ENCODE measurements at regions not wholly inside any gene's neighbourhood (a gene's known extent, or its start where the extent isn't known, plus 50 kb on each side); places are given as distances from the start of the nearest gene placed in this dataset.

GRCh38 chr17:77001487-77001886 is 133.3 kb downstream of the MGAT5B start:
- DNase-seq (ENCODE audit: low spot score), result no peak
- no peak for ATAC-seq
- intact Hi-C loops (cut with DNase I), result no loop called here

GRCh38 chr17:77002103-77003045 is 134.2 kb downstream of the MGAT5B start:
- no peak for DNase-seq (ENCODE audit: low spot score)
- intact Hi-C loops (cut with DNase I), result no loop called here
- no peak for ATAC-seq

- intact Hi-C loops (cut with DNase I), result no loop called here
- ATAC-seq (no peak), DNase-seq (ENCODE audit: low spot score) (no peak)
These were observed 135.5 kb downstream of the MGAT5B start for GRCh38 chr17:77003699-77004098.

GRCh38 chr17:77006971-77007649 is 133.7 kb upstream of the SEC14L1 start:
- DNase-seq (ENCODE audit: low spot score) (no peak), ATAC-seq (no peak)
- intact Hi-C loops (cut with DNase I), result no loop called here

- intact Hi-C loops (cut with DNase I), result no loop called here
- DNase-seq (ENCODE audit: low spot score) (no peak), ATAC-seq (no peak)
These were observed 130.9 kb upstream of the SEC14L1 start for GRCh38 chr17:77009877-77010276.

- no peak for ATAC-seq
- intact Hi-C loops (cut with DNase I), result no loop called here
- no peak for DNase-seq (ENCODE audit: low spot score)
These were observed 130.1 kb upstream of the SEC14L1 start for GRCh38 chr17:77010667-77011066.

GRCh38 chr17:77011173-77012011 is 129.4 kb upstream of the SEC14L1 start:
- ATAC-seq (no peak), DNase-seq (ENCODE audit: low spot score) (no peak)
- intact Hi-C loops (cut with DNase I), result no loop called here

- no peak for DNase-seq (ENCODE audit: low spot score)
- no peak for ATAC-seq
- intact Hi-C loops (cut with DNase I), result no loop called here
These were observed 122.3 kb upstream of the SEC14L1 start for GRCh38 chr17:77018504-77018903.

GRCh38 chr17:77019893-77020379 is 120.8 kb upstream of the SEC14L1 start:
- intact Hi-C loops (cut with DNase I), result no loop called here
- no peak for DNase-seq (ENCODE audit: low spot score)
- no peak for ATAC-seq

- intact Hi-C loops (cut with DNase I), result no loop called here
- ATAC-seq (no peak), DNase-seq (ENCODE audit: low spot score) (no peak)
These were observed 119.8 kb upstream of the SEC14L1 start for GRCh38 chr17:77020973-77021372.

GRCh38 chr17:77022766-77023165 is 118.0 kb upstream of the SEC14L1 start:
- no peak for DNase-seq (ENCODE audit: low spot score)
- no peak for ATAC-seq
- intact Hi-C loops (cut with DNase I), result no loop called here

GRCh38 chr17:77025781-77026180 is 115.0 kb upstream of the SEC14L1 start:
- ATAC-seq (no peak), DNase-seq (ENCODE audit: low spot score) (no peak)
- intact Hi-C loops (cut with DNase I), result no loop called here

- no peak for ATAC-seq
- intact Hi-C loops (cut with DNase I), result no loop called here
- DNase-seq (ENCODE audit: low spot score), result no peak
These were observed 113.4 kb upstream of the SEC14L1 start for GRCh38 chr17:77027271-77027889.

- ATAC-seq (no peak), DNase-seq (ENCODE audit: low spot score) (no peak)
- intact Hi-C loops (cut with DNase I), result no loop called here
These were observed 111.9 kb upstream of the SEC14L1 start for GRCh38 chr17:77028900-77029299.

- intact Hi-C loops (cut with DNase I), result no loop called here
- ATAC-seq (no peak), DNase-seq (ENCODE audit: low spot score) (no peak)
These were observed 107.8 kb upstream of the SEC14L1 start for GRCh38 chr17:77032929-77033328.

- ATAC-seq (no peak), DNase-seq (ENCODE audit: low spot score) (no peak)
- intact Hi-C loops (cut with DNase I), result no loop called here
These were observed 106.8 kb upstream of the SEC14L1 start for GRCh38 chr17:77033892-77034404.

GRCh38 chr17:77034677-77035424 is 105.9 kb upstream of the SEC14L1 start:
- no peak for DNase-seq (ENCODE audit: low spot score)
- intact Hi-C loops (cut with DNase I), result no loop called here
- ATAC-seq, result no peak

GRCh38 chr17:77035526-77035925 is 105.2 kb upstream of the SEC14L1 start:
- intact Hi-C loops (cut with DNase I), result no loop called here
- ATAC-seq (no peak), DNase-seq (ENCODE audit: low spot score) (no peak)
